Neural progenitor cell (in vitro differentiated cells): ENCODE measurements at regions not wholly inside any gene's neighbourhood (a gene's known extent, or its start where the extent isn't known, plus 50 kb on each side); places are given as distances from the start of the nearest gene placed in this dataset.

Experiments used
- CTCF ChIP-seq: fragments of 200-600 bp; sonication (generic); IDR thresholded peaks from 2 replicates; pipeline ENCODE4 v1.5.1; 2017; ENCODE audit warnings: antibody characterized with exemption, mild to moderate bottlenecking
- EZH2phosphoT487 ChIP-seq: fragments of 200-600 bp; sonication (generic); IDR thresholded peaks from 2 replicates; pipeline ENCODE4 v1.6.1; 2017; ENCODE audit warnings: antibody characterized with exemption

DNA sequence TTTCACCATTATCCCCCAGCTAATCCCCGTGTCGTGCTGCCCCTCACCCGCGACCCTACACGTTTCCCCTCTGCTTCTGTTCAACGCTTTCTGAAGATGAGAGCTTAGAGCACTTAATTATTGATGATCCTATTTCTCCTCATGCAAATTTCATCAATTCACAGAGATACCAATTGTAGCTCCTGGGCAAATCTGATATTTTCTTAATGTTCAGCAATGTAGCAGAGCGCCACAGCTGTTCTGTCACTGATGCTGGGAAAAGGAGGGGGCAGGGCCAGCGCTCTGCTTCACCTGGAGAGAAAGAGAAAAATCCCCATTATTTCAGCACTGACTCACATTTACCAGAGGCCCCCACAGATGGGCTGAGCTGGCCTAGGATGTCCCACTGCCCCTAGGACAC lies 121.2 kb downstream of the TTLL2 start:
- TF ChIP-seq CTCF (no peak), EZH2phosphoT487 (no peak)
